Activated CD4-positive, alpha-beta T cell treated with anti-CD3 and anti-CD28 coated beads, Interleukin-2, Interleukin-6, amounts not matched to agents 100 ng/mL and 50 ng/mL, durations not matched to agents 16 hours and 8 hours (primary cell): ENCODE measurements at regions not wholly inside any gene's neighbourhood (a gene's known extent, or its start where the extent isn't known, plus 50 kb on each side); places are given as distances from the start of the nearest gene placed in this dataset.
"Not testable (repeated sequence)": the region's sequence is repeated elsewhere in the genome, so short reads cannot be mapped to it uniquely, and the experiment has no call there.

ENCODE experiments used
- DNase-seq: peaks from one replicate; pipeline ENCODE4 v3.0.0-alpha.2; 2020

DNA sequence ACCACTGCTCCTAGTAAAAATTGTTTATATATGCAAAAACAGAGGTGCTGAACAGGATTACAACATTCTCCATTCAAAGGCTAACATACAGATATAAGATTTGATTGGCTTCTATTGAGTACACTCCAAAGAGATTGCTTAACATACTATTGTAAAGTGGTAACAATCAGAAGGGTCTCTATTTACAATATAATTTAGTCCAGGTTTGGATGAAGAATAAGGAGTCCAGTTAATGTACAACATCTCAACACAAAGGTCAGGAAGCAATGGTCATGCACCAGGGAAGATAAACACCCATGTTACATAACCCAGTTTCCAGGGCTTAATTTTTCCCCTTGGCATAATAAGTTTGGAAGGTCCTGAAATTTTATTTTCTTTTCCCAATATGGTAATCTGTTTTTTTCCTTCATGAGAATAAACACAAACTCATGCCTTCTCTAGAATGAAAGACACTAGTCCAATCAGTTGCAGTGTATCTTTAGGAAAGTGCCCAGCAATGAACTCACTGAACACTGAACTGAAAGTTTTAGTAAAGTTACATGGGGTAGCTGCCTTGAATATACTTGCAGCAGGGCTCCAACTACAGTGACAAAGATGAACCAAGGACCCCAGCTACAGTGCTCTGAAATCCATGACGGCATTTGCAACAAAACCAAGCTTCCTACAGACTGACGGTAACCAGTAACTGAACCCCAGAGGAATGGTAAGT is 255.3 kb upstream of the GJE1 start:
- DNase-seq, result no peak

DNA sequence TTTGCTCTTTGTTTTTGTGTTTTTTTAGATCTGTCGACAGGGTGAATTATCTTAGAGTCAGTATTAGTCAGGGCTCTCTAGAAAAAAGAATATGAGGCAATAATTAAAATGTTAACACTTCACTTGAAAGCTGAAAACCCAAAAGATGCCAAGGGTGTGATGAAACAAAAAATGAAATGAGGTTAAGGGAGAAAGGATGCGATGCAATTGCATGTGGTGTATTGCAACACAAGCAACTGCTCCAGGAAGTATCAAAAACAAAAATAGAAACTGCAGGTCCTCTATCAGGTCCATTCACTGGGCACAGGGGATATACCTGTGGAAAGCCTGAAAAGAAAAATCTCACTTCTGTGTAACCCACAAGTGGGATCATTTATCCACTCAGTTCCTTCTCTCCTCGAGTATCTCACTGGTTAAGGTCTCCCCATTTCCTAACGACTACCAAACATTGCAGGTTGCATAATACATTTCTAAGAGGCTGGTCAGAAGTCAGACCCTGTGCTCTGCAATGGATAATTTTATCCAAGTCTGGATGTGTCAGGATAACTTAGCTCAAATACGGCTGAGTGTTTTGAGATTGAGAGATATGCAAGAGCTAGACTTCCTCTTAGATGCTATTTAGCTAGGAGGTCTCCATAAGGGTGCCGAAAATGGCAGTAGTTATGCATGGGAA is 257.7 kb upstream of the GJE1 start:
- peak; percentile 2 for DNase-seq

DNA sequence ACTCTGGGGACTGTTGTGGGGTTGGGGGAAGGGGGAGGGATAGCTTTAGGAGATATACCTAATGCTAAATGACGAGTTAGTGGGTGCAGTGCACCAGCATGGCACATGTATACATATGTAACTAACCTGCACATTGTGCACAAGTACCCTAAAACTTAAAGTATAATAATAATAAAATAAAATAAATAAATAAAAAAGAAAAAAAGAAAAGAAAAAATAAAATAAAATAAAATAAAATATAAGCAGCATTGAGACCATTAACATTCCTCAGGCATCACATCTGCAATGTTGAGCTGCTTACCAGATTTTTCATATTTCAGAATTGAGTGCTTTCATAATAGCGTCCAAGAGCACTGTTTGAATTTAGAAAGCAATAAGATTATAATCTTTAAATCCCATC is 263.2 kb upstream of the GJE1 start:
- DNase-seq, result not testable (repeated sequence)

DNA sequence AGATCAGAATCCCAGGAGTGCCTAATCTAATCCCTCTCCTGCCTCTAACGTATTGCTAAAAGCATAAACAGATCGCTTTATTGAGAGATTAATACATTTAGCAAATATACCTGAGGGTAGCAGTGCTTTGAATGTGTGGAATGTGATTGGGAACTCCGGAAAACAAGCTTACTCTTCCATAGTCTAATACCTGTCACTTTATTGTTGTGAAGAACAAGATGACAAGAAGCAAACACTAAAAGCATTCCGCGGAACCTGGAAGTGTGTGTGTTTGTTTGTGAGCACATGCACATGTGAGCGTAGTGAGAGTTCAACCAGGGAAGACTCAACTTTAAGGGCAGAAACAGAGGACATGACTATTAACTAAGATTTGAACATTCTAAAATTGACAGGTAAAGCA is 265.0 kb upstream of the GJE1 start:
- no peak for DNase-seq

DNA sequence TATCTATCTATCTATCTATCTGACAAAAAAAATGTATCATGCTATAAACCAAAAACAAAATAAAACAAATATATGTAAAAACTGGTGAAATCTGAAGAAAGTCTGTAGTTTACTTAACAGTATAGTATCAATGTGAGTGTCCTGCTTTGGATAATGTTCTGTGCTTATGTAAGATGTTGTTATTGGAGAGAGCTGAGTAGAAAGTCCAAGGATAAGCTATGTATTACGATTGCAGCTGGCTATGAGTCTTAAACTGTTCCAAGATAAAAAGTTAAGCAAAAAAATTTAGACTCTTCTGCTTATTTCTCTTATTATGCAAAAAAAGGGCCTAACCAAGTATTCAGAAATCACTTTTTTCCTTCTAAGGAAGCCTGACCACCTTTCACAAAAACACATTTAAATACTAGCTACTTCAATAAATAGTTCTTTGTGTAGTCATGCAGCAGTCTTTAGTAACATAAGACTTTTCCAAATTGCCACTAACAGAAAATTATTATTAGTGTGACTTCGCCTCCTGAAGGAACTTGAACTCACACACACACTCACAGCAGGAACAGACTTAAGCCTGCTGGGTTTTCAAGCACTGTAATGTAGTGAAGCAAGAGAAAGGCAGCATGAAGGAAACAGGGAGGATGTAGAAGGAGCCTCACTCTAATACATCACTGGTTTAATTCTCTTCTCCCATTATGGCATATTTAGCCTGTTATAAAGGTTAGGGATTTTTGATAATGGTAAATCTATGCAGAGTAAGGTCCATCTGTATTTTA is 265.8 kb upstream of the GJE1 start:
- DNase-seq, result no peak

DNA sequence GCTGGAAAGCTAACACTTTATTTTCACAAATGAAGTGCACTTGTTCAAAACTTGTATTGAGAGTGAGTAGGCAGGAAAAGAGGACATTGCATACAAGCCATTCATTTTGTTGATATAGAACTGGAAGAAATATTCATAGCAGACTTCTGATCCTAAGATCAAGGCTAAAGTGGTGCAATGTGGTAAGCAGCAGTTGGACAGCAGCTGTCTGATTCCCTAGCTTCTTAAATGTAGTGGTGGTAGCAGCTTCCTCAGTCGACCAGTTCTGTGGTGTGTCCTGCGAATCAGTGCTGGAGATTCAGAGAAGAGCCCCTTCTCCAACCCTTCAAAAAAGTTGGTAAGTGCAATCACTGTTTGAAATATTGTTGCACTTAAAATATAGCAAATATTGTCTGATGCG is 281.7 kb upstream of the GJE1 start:
- no peak for DNase-seq

DNA sequence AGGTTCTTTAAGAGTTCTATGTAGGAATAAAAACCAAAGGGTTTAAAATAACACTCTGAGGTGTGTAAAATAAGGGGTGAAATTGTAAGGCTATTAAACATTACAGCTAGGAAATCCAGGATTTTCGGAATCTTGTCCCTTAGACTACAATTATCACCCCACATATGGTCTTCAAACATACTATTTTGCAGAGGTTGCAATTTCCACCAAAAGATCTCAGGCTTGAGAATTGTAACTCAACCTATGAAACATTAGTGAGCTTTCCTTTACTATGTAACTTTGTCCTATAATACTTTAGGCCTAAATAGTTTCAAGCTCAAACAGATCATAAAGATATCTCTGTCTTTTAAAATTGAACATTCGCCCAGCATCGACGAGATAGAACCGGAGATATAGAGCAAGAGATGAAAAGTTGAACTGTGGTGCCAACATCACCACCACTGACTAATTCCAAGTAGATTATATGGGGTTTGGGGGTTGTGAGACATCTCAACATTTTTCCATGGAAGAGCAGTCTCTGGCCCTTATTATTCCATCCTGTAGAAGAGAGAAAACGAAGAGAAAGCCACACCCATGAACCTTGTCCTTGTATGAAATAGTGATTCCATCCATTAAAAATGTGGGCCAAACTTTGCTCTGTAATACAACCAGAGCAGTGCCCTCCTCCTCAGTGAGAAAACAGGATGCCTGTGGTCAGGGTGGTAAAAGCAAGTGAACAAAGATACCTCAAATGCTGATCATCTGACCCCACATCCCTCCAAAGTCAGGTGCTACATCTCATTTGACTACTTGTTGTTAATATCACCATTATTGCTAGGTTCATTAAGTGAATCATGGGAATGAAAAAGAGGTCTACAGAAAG is 284.5 kb upstream of the GJE1 start:
- peak; percentile 28 for DNase-seq

DNA sequence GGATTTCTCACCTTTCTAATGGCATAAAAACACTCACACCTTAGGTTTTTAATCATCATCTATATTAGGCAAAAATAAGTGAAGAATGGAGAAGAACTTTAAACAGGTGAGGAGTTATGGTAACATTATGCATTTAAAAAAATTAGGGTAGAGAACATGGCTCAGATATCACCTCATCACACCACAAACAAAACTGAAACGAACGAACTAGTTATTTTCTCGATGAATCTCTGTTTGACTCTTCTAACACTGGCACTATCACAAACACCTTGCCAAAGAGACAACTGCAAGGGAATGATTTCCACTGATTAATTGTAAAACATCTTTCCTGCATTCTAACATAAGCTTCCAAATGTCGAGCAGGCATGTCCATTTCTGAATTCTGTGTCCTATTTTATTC is 286.1 kb upstream of the GJE1 start:
- DNase-seq, result no peak

DNA sequence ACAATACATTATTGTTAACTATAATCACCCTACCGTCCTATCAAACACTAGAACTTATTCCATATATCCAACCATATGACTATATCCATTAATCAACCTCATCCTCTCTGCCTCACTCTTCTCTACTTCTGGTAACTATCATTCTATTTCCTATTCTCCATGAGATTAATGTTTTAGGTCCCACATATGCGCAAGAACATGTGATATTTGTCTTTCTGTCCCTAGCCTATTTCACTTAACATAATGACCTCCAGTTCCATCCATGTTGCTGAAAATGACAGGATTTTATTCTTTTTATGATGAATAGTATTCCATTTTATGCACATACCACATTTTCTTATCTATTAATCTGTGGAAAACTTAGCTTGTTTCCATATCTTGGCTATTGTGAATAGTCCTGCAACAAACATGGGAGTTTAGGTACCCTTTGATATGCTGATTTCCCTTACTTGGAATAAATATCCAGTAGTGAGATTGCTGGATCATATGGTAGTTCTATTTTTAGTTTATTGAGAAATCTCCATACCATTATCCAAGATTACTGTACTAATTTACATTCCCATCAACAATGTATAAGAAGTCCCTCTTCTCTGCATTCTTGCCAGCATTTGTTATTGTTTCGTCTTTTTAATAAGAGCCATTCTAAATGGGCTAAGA is 289.4 kb upstream of the GJE1 start:
- no peak for DNase-seq

DNA sequence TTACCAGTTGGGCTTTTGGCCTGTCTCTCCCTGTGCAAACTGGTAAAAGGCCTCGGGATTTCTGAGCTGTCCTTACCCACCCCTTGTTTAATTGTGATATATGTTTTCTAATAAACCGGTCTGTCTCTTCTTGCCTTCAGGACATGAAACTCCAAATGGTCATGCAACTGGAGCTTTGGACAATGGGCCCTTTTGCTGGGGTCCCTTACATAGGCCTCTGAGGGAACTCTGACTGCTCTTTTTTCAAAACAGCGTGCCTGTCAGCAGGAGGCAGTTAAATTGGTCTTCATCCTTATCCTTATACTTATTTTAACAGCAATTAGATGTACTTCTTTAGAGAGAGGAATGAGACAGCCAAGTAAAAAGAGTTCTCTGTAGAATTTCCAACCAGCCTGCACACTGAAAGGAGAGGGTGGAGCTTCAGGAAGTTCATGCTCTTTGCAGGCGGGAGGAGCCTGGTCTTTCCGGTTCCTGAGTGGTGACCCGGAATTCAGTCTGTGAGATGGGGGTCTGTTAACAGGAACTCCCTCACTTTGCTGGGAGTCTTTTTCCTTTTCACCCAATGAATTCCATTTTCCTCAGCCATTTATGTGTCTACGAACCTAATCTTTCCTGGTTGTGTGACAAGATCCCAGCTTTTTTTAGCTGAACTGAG is 299.6 kb upstream of the GJE1 start:
- DNase-seq, result no peak

DNA sequence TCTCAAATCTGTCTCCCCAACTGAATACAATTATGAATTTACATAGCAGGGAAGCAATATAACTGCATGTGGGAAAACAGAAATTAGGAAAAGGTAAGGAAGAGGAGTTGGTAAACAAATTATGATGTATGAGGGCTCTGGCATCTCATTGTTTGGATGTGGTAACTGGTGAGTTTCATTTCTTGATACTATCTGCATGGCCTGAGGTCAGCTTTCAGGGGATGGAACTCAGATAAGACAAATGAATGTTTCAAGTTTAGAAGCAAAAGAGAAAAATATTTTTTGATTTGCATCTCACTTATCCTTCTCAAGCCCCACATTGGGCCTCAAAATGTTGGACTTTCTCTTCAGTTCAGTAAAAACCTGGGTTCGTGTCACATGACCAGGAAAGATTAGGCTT is 302.2 kb upstream of the GJE1 start:
- DNase-seq, result no peak

DNA sequence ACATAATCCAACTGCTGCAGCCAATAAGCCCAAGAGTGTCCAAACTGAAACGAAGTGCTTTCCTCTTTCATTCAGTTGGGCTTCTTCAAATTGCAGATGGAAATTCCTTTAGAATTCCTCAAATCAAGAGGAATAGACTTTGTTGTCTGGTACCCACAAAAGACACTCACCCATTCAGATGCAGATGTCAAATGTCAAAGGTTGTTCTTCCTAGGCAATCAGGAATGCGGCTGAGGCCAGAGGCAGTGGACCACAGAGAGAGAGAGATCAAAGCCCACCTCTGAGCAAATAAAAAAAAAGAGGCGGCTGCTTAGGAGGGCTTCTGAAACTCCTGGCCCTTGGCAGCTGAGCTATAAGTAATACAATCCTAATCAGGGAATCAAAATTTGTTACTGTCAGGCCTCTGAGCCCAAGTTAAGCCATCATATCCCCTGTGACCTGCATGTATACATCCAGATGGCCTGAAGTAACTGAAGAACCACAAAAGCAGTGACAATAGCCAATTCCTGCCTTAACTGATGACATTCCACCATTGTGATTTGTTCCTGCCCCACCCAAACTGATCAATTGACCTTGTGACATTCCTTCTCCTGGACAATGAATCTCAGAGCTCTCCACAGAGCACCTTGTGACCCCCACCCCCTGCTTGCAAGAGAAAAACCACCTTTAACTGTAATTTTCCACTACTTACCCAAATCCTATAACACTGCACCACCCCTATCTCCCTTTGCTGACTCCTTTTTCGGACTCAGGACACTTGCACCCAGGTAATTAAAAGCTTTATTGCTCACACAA is 303.0 kb upstream of the GJE1 start:
- no peak for DNase-seq

DNA sequence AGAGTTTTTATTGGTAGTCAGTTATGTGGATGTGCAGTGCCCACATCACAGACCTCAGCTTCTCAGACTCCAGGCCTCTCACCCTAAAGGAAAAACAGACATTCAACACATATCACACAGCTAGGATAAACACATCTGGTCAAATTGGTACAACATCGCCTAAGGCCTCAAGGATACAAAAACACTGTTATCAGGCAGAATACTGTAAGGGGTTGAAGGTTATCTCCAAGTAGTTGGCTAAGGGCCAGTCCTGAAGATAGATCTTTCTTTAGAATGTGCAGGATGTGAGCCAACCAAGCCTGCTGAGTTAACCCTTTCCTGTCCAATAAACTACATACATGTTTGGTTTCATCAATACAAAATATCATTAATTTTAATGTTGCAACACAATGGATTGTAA is 308.4 kb upstream of the GJE1 start:
- no peak for DNase-seq

DNA sequence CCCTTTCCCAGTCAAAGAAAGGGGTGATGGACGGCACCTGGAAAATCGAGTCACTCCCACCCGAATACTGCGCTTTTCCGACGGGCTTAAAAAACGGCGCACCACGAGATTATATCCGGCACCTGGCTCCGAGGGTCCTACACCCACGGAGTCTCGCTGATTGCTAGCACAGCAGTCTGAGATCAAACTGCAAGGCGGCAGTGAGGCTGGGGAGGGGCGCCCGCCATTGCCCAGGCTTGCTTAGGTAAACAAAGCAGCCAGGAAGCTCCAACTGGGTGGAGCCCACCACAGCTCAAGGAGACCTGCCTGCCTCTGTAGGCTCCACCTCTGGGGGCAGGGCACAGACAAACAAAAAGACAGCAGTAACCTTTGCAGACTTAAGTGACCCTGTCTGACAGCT is 317.7 kb upstream of the GJE1 start:
- not testable (repeated sequence) for DNase-seq

DNA sequence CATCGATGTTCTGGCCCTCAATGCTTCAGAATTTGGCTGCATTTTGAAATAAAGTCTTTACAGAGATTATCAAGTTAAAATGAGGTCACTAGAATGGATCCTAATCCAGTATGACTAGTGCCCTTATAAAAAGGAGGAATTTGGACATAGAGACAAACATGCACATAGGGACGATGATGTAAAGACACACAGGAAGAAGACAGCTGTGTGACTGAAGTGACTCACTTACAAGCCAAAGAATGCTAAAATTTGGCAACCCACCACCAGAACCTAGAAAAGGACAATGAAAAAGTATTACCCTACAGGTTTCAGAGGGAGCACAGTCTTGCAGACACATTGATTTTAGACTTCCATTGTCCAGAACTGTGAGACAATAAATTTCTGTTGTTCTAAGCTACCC is 322.8 kb upstream of the GJE1 start:
- DNase-seq, result no peak

DNA sequence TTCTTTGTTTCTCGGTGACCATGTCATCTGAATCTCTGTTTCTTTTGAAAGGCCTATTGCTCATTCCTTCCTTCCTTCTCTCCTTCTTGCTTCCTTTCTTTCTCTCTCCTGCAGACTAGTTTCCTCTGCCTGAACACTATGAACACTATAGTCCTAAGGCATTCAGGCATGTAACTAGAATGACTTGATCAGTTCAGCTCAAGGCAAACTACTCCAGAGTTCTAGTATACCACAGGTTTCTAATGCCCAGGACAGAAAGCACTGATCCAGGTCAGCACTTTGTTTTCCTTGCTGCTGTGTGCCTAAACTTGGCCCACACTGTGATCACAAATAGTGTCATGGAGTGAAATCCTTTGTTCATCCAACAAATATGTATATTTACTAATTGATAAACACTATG is 324.1 kb upstream of the GJE1 start:
- DNase-seq, result no peak

DNA sequence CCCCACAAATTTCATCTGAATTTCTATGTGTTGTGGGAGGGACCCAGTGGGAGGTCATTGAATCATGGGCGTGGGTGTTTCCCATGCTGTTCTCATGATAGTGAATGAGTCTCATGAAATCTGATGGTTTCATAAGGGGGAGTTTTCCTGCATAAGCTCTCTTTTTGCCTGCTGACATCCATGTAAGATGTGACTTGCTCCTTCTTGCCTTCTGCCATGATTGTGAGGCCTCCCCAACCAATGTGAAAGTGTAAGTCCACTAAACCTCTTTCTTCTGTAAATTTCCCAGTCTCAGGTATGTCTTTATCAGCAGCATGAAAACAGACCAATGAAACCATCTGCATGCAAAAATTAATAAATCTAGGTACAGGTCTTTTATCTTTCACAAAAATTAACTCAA is 331.8 kb upstream of the GJE1 start:
- not testable (repeated sequence) for DNase-seq

DNA sequence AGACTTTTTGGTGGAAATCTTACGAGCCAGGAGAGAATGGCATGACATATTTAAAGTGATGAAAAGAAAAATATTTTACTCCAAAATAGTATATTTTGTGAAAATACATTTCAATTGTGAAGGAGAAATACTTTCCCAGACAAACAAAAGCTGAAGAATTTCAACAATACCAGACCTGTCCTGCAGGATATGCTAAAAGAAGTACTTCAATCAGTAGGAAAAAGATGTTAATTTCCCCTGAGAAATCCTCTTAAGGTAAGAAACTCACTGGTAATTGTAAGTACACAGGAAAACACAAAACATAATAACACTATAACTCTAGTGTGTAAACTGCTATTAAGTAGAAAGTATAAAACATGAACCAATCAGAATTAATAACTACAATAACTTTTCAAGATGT is 341.8 kb upstream of the GJE1 start:
- no peak for DNase-seq

DNA sequence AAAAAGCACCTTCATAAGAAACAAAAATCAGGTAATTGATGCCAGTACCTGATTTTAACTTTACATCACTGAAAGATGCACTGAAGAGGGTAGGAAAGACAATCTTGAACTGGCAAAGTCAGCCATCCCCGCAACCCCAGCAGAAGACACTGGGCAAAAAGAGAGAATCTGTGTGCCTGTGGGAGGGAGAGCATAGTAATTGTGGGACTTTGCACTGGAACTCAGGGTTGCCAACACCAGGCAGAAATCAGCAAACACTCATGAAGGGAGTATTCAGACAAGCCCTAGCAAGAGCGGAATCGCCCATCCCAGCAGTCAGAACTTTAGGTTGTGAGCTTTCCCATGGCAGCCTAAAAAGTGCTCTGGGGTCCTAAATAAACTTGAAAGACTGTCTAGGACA is 344.6 kb upstream of the GJE1 start:
- DNase-seq, result no peak

DNA sequence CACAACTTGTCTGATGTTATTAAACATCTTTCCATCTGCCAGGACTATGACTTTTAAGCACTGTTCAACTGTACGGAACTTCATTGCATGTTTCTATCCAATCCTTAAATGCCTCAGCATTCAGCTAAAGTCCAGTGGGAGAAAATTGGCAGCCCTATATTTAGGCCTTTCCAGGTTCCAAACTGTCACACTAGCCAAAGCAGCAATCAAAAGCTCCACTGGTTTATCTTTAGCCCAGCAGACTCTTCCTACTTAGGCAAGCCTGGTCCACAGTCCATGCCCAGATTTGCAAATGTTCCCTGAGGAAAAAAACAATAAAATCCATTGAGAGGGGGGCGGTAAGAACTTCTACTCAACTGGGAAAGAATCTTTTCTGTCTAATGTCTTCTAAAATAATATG is 349.1 kb upstream of the GJE1 start:
- DNase-seq, result no peak

DNA sequence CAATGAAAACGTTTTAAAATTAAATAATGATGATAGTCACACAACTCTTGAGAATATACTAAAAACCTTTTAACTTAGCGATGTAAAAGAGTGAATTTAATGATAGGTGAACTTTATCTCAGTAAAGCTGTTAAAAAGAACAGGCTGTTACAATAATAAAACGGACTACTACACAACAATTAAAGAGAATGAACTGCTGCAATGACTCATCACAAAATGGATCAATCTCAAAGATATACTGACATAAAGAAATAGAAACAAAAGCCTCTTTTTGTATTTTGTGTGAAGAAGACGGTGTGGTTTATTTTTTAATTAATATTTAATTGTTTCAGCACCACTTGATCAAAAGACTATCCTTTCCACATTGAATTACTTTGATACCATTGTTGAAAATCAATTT is 352.4 kb upstream of the GJE1 start:
- no peak for DNase-seq
